DND-41 (cell line): ENCODE measurements at regions not wholly inside any gene's neighbourhood (a gene's known extent, or its start where the extent isn't known, plus 50 kb on each side); places are given as distances from the start of the nearest gene placed in this dataset.
"Not testable (repeated sequence)": the region's sequence is repeated elsewhere in the genome, so short reads cannot be mapped to it uniquely, and the experiment has no call there.

Source experiments
- EZH2 ChIP-seq: IDR thresholded peaks from 3 replicates; pipeline ENCODE4 v1.6.1; 2012; ENCODE audit warnings: borderline replicate concordance, low read depth, mild to moderate bottlenecking, moderate library complexity, low read length, inconsistent platforms; ENCODE audit not compliant: severe bottlenecking
- TF ChIP-seq, protein P1 (sequence below): IDR thresholded peaks from 2 replicates; pipeline ENCODE4 v1.5.1; 2012; ENCODE audit warnings: borderline replicate concordance, low read length, moderate library complexity, mild to moderate bottlenecking; ENCODE audit not compliant: poor library complexity, severe bottlenecking; ENCODE audit errors: extremely low read depth

DNA sequence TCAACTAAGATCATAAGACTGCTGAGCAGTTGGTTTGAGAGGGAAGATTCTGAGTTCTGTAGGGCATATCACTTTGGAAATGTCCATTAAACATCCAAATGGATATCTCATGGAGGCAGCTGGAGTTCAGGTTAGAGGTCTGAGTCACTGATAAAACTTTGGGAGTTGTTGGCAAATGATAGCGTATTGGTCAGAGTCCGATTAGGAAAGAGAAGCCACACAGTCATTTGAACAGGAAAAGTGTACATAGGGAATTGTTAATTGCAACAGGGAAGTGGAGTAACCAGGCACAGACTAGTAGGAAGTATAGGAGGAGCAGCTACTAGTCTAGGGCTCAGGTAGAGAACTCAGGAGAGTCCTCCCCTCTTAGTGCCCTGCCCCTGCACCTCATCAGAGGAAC, 126.6 kb upstream of the PTPN20 start:
- TF ChIP-seq, protein P1, sequence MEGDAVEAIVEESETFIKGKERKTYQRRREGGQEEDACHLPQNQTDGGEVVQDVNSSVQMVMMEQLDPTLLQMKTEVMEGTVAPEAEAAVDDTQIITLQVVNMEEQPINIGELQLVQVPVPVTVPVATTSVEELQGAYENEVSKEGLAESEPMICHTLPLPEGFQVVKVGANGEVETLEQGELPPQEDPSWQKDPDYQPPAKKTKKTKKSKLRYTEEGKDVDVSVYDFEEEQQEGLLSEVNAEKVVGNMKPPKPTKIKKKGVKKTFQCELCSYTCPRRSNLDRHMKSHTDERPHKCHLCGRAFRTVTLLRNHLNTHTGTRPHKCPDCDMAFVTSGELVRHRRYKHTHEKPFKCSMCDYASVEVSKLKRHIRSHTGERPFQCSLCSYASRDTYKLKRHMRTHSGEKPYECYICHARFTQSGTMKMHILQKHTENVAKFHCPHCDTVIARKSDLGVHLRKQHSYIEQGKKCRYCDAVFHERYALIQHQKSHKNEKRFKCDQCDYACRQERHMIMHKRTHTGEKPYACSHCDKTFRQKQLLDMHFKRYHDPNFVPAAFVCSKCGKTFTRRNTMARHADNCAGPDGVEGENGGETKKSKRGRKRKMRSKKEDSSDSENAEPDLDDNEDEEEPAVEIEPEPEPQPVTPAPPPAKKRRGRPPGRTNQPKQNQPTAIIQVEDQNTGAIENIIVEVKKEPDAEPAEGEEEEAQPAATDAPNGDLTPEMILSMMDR, result not testable (repeated sequence)
- TF ChIP-seq EZH2, result not testable (repeated sequence)
